ENCODE measurements at regions not wholly inside any gene's neighbourhood (a gene's known extent, or its start where the extent isn't known, plus 50 kb on each side); places are given as distances from the start of the nearest gene placed in this dataset.

GRCh38 chr16:17529982-17530760 lies 59.4 kb upstream of the XYLT1 start:
- FAIRE-seq = no peak

- FAIRE-seq = no peak
These were observed 56.5 kb upstream of the XYLT1 start for GRCh38 chr16:17526956-17527937.

GRCh38 chr16:17524656-17525055 lies 53.9 kb upstream of the XYLT1 start:
- FAIRE-seq = no peak

GRCh38 chr16:17520561-17520960 lies 49.8 kb upstream of the XYLT1 start:
- no peak for FAIRE-seq
